ENCODE measurements at regions not wholly inside any gene's neighbourhood (a gene's known extent, or its start where the extent isn't known, plus 50 kb on each side); places are given as distances from the start of the nearest gene placed in this dataset.

- CTCF ChIA-PET, result interaction anchor here (0.6 to 1.5 kb wide), 8 partner anchors 19 to 764 kb away, joined by 3 to 4 read pairs (median 3); no protein-coding TSS in a partner anchor
- no peaks in the 10 kb centered on the region for H3K36me3 Mint-ChIP-seq (ENCODE audit: insufficient read depth, unreplicated experiment)
- no peaks in the 10 kb centered on the region for H3K9me3 Mint-ChIP-seq (ENCODE audit: unreplicated experiment)
- intact Hi-C loops (cut with micrococcal nuclease), result no loop called here
- TF ChIP-seq CTCF (IDR thresholded peaks at IDR 0.05; ENCODE audit: unreplicated experiment), result no peak
- DNase-seq (ENCODE audit: unreplicated experiment), result peak; percentile 54
- no peaks in the 10 kb centered on the region for H3K27me3 Mint-ChIP-seq (ENCODE audit: insufficient read depth, unreplicated experiment)
- H3K4me3 Mint-ChIP-seq (ENCODE audit: unreplicated experiment), result no peak overlapping the region
- no TSS peak for BruUV-seq (replicated peaks)
- peaks cover 22% of the 10 kb centered on the region for H3K4me1 Mint-ChIP-seq (ENCODE audit: insufficient read depth, unreplicated experiment)
- H3K27ac Mint-ChIP-seq (ENCODE audit: low read depth, unreplicated experiment), result no peak overlapping the region
- POLR2A ChIA-PET, result interaction anchor here (0.9 to 2.4 kb wide), 5 partner anchors 10 to 835 kb away, joined by 3 to 16 read pairs (median 6); partner anchors contain the start of genes LYPLAL1 and RRP15
Observed at GRCh38 chr1:219119839-219120238, 53.8 kb upstream of the LYPLAL1 start.

- intact Hi-C loops (cut with micrococcal nuclease), result no loop called here
- Mint-ChIP-seq H3K36me3 (ENCODE audit: insufficient read depth, unreplicated experiment) (no peaks in the 10 kb centered on the region), H3K4me1 (ENCODE audit: insufficient read depth, unreplicated experiment) (peaks cover 22% of the 10 kb centered on the region), H3K27ac (ENCODE audit: low read depth, unreplicated experiment) (no peak overlapping the region), H3K9me3 (ENCODE audit: unreplicated experiment) (no peaks in the 10 kb centered on the region), H3K27me3 (ENCODE audit: insufficient read depth, unreplicated experiment) (no peaks in the 10 kb centered on the region), H3K4me3 (ENCODE audit: unreplicated experiment) (no peak overlapping the region)
- ChIA-PET POLR2A (interaction anchor here (0.6 to 2.4 kb wide), 6 partner anchors 10 to 836 kb away, joined by 3 to 16 read pairs (median 3); partner anchors contain the start of genes LYPLAL1 and RRP15), CTCF (interaction anchor here (0.5 to 1.5 kb wide), 6 partner anchors 13 to 1725 kb away, joined by 3 to 6 read pairs (median 4); no protein-coding TSS in a partner anchor)
- peak; percentile 79 for DNase-seq (ENCODE audit: unreplicated experiment)
- no peak for TF ChIP-seq CTCF (IDR thresholded peaks at IDR 0.05; ENCODE audit: unreplicated experiment)
- no TSS peak for BruUV-seq (replicated peaks)
Observed at GRCh38 chr1:219120624-219121544, 52.8 kb upstream of the LYPLAL1 start.

GRCh38 chr1:219121679-219122078 is 52.0 kb upstream of the LYPLAL1 start:
- H3K27ac Mint-ChIP-seq (ENCODE audit: low read depth, unreplicated experiment), result no peak overlapping the region
- intact Hi-C loops (cut with micrococcal nuclease), result no loop called here

More at GRCh38 chr1:219121679-219122078, 52.0 kb upstream of the LYPLAL1 start:
- Mint-ChIP-seq H3K4me1 (ENCODE audit: insufficient read depth, unreplicated experiment) (peaks cover 22% of the 10 kb centered on the region), H3K27me3 (ENCODE audit: insufficient read depth, unreplicated experiment) (no peaks in the 10 kb centered on the region), H3K36me3 (ENCODE audit: insufficient read depth, unreplicated experiment) (no peaks in the 10 kb centered on the region), H3K9me3 (ENCODE audit: unreplicated experiment) (no peaks in the 10 kb centered on the region), H3K4me3 (ENCODE audit: unreplicated experiment) (no peak overlapping the region)
- no TSS peak for BruUV-seq (replicated peaks)
- DNase-seq (ENCODE audit: unreplicated experiment), result no peak
- no peak for TF ChIP-seq CTCF (IDR thresholded peaks at IDR 0.05; ENCODE audit: unreplicated experiment)
- CTCF ChIA-PET, result interaction anchor here (0.8 to 1.1 kb wide), 2 partner anchors 12 to 1725 kb away, joined by 5 to 6 read pairs; no protein-coding TSS in a partner anchor
- POLR2A ChIA-PET, result interaction anchor here (0.6 to 2.4 kb wide), 3 partner anchors 15 to 665 kb away, joined by 3 to 16 read pairs (median 3); partner anchors contain the start of gene LYPLAL1
